Neutrophil (primary cell): ENCODE measurements at regions not wholly inside any gene's neighbourhood (a gene's known extent, or its start where the extent isn't known, plus 50 kb on each side); places are given as distances from the start of the nearest gene placed in this dataset.

ENCODE experiments used
- H3K27ac ChIP-seq: fragments of 200-600 bp; sonication (generic); 2 replicates; pipeline ENCODE4 v1.5.1; 2016; ENCODE audit warnings: mild to moderate bottlenecking, moderate library complexity
- H3K27me3 ChIP-seq: fragments of 200-600 bp; sonication (generic); 2 replicates; pipeline ENCODE4 v1.6.0; 2016; ENCODE audit warnings: mild to moderate bottlenecking
- H3K36me3 ChIP-seq: fragments of 200-600 bp; sonication (generic); 2 replicates; pipeline ENCODE4 v1.5.1; 2017
- H3K4me1 ChIP-seq, 2 experiments: fragments of 200-600 bp in 1 of 2; sonication (generic) in 1 of 2; 1 replicate in 1 of 2; 2 replicates in 1 of 2; pipeline versions ENCODE4 v1.5.1 to v1.6.1; 2013 to 2016; ENCODE audit warnings: low read depth in 1 of 2, low read length in 1 of 2, mild to moderate bottlenecking in 1 of 2, moderate library complexity in 1 of 2; ENCODE audit not compliant: control insufficient read depth in 1 of 2, insufficient read depth in 1 of 2
- H3K4me3 ChIP-seq, 2 experiments: fragments of 200-600 bp in 1 of 2; sonication (generic) in 1 of 2; 1 replicate in 1 of 2; 2 replicates in 1 of 2; pipeline ENCODE4 v1.5.1; 2013 to 2016; ENCODE audit warnings: low read depth in 1 of 2, low read length in 1 of 2, mild to moderate bottlenecking in 1 of 2, moderate library complexity in 1 of 2
- H3K9me3 ChIP-seq: fragments of 200-600 bp; sonication (generic); 2 replicates; pipeline ENCODE4 v1.5.1; 2016
- TF ChIP-seq, protein P1 (sequence below): fragments of 200-600 bp; sonication (generic); IDR thresholded peaks from 2 replicates; pipeline ENCODE4 v1.5.1; 2016; ENCODE audit warnings: antibody characterized with exemption

DNA sequence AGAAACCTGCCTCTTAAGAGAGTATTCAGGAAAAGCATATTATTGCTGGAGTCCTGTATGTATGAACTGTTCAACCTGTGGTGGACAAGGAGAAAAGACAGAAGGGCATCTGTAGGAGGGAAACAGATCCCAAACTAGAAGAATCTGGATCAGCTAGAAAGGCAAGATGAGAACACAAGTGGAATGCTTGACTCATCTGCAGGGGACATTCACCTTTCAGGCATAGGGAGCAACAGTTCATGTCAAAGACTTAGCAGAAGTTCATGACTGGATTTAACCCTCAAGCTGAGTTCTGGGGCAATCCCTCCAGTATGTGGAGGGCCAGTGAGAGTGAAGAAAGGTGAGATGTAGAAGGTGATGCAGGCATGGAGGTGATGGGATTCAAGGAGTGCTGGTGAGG, 135.9 kb upstream of the DYNLRB2 start:
- Histone ChIP-seq H3K27ac (no peak overlapping the region), H3K4me1 (no peaks in the 10 kb centered on the region), H3K36me3 (no peaks in the 10 kb centered on the region), H3K27me3 (no peaks in the 10 kb centered on the region), H3K9me3 (no peaks in the 10 kb centered on the region), H3K4me3 (no peak overlapping the region)
- TF ChIP-seq, protein P1, sequence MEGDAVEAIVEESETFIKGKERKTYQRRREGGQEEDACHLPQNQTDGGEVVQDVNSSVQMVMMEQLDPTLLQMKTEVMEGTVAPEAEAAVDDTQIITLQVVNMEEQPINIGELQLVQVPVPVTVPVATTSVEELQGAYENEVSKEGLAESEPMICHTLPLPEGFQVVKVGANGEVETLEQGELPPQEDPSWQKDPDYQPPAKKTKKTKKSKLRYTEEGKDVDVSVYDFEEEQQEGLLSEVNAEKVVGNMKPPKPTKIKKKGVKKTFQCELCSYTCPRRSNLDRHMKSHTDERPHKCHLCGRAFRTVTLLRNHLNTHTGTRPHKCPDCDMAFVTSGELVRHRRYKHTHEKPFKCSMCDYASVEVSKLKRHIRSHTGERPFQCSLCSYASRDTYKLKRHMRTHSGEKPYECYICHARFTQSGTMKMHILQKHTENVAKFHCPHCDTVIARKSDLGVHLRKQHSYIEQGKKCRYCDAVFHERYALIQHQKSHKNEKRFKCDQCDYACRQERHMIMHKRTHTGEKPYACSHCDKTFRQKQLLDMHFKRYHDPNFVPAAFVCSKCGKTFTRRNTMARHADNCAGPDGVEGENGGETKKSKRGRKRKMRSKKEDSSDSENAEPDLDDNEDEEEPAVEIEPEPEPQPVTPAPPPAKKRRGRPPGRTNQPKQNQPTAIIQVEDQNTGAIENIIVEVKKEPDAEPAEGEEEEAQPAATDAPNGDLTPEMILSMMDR: no peak

- H3K27ac ChIP-seq: no peak overlapping the region
- H3K36me3 ChIP-seq: no peaks in the 10 kb centered on the region
- H3K27me3 ChIP-seq: no peaks in the 10 kb centered on the region
- no peaks in the 10 kb centered on the region for H3K9me3 ChIP-seq
- no peaks in the 10 kb centered on the region for H3K4me1 ChIP-seq
- no peak overlapping the region for H3K4me3 ChIP-seq
- TF ChIP-seq, protein P1: no peak
Measured at GRCh38 chr16:80403894-80404293, 136.9 kb upstream of the DYNLRB2 start.

DNA sequence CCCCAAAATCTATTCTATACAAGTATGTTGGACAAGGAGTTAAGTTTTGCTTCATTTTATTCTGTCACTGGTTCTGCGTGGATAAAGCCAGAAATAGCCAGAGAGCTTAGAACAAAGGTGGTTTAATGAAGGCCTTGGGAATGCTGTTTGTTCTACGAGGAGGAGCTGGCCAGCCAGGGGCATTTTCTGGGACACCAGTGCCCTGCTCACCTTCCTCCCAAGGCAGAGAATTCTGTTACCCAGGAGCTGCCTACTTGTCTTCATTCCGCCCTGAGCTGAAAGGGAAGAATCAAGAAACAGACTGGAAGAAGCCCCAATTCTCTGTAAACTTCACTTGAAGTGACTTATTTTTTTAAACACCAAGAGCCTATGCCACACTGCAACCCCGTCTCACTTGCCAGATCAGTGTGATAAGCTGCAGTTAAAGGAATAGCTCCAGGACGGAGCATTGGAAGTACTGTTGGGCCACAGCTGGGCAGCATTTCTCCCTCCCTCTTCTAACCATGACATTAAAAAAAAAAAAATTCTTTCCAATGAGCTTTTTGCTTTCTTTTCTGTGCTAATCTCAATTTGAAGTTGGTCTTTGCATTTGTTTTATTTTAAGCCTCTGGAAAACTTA, 149.8 kb upstream of the DYNLRB2 start:
- H3K36me3 ChIP-seq: no peaks in the 10 kb centered on the region
- TF ChIP-seq, protein P1: no peak
- H3K27me3 ChIP-seq: peaks cover 8% of the 10 kb centered on the region
- H3K27ac ChIP-seq: no peak overlapping the region
- H3K4me3 ChIP-seq: no peak overlapping the region
- H3K9me3 ChIP-seq: no peaks in the 10 kb centered on the region
- no peaks in the 10 kb centered on the region for H3K4me1 ChIP-seq

GRCh38 chr16:80390046-80390445, 150.7 kb upstream of the DYNLRB2 start:
- no peak overlapping the region for H3K27ac ChIP-seq
- TF ChIP-seq, protein P1: no peak
- H3K4me1 ChIP-seq: no peaks in the 10 kb centered on the region
- H3K4me3 ChIP-seq: no peak overlapping the region
- no peaks in the 10 kb centered on the region for H3K9me3 ChIP-seq
- no peaks in the 10 kb centered on the region for H3K36me3 ChIP-seq
- peaks cover 8% of the 10 kb centered on the region for H3K27me3 ChIP-seq

GRCh38 chr16:80389338-80389737, 151.5 kb upstream of the DYNLRB2 start:
- TF ChIP-seq, protein P1: no peak
- Histone ChIP-seq H3K27ac (no peak overlapping the region), H3K36me3 (no peaks in the 10 kb centered on the region), H3K9me3 (no peaks in the 10 kb centered on the region), H3K27me3 (peaks cover 8% of the 10 kb centered on the region), H3K4me3 (no peak overlapping the region), H3K4me1 (no peaks in the 10 kb centered on the region)
